GM23338 (cell line): ENCODE measurements at regions not wholly inside any gene's neighbourhood (a gene's known extent, or its start where the extent isn't known, plus 50 kb on each side); places are given as distances from the start of the nearest gene placed in this dataset.

Source experiments
- CTCF ChIP-seq, 2 experiments: fragments of 200-600 bp in 1 of 2; sonication (generic) in 1 of 2; conservative IDR thresholded peaks; 2 replicates each; pipeline versions ENCODE4 v1.5.1 to v1.6.1; 2016 to 2017; ENCODE audit warnings: antibody characterized with exemption in 2 of 2, low read depth in 2 of 2, mild to moderate bottlenecking in 2 of 2, moderate library complexity in 1 of 2
- REST ChIP-seq: IDR thresholded peaks from one replicate; pipeline ENCODE4 v1.6.1; 2018; ENCODE audit warnings: antibody characterized with exemption; ENCODE audit not compliant: unreplicated experiment

- no peak for TF ChIP-seq CTCF (conservative IDR thresholded peaks at IDR 0.05; ENCODE audit: low read depth in 2 of 2)
- no peak for TF ChIP-seq REST
Measured at GRCh38 chr3:81245043-81245442, 516.4 kb downstream of the GBE1 start.
